ENCODE measurements at regions not wholly inside any gene's neighbourhood (a gene's known extent, or its start where the extent isn't known, plus 50 kb on each side); places are given as distances from the start of the nearest gene placed in this dataset.

GRCh38 chr4:73929278-73929677 is 52.5 kb downstream of the PF4 start:
- Histone ChIP-seq H3K4me3 (no peak overlapping the region), H3K9me3 (no peaks in the 10 kb centered on the region), H3K27ac (no peak overlapping the region), H3K36me3 (no peaks in the 10 kb centered on the region), H3K27me3 (replicated peaks; ENCODE audit: insufficient read depth) (no peaks in the 10 kb centered on the region), H3K4me1 (ENCODE audit: control insufficient read depth in 1 of 2, low read depth in 2 of 2) (no peaks in the 10 kb centered on the region)
- TF ChIP-seq, protein P1, sequence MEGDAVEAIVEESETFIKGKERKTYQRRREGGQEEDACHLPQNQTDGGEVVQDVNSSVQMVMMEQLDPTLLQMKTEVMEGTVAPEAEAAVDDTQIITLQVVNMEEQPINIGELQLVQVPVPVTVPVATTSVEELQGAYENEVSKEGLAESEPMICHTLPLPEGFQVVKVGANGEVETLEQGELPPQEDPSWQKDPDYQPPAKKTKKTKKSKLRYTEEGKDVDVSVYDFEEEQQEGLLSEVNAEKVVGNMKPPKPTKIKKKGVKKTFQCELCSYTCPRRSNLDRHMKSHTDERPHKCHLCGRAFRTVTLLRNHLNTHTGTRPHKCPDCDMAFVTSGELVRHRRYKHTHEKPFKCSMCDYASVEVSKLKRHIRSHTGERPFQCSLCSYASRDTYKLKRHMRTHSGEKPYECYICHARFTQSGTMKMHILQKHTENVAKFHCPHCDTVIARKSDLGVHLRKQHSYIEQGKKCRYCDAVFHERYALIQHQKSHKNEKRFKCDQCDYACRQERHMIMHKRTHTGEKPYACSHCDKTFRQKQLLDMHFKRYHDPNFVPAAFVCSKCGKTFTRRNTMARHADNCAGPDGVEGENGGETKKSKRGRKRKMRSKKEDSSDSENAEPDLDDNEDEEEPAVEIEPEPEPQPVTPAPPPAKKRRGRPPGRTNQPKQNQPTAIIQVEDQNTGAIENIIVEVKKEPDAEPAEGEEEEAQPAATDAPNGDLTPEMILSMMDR (IDR thresholded peaks at IDR 0.05): no peak
- ATAC-seq (ENCODE audit: insufficient number of reproducible peaks, low FRiP score, low read depth): no peak
- no peak for DNase-seq (ENCODE audit: low spot score)

GRCh38 chr4:73923631-73923937 is 54.4 kb downstream of the CXCL1 start:
- Histone ChIP-seq H3K4me3 (no peak overlapping the region), H3K36me3 (no peaks in the 10 kb centered on the region), H3K9me3 (no peaks in the 10 kb centered on the region), H3K27me3 (replicated peaks; ENCODE audit: insufficient read depth) (no peaks in the 10 kb centered on the region), H3K27ac (no peak overlapping the region), H3K4me1 (ENCODE audit: control insufficient read depth in 1 of 2, low read depth in 2 of 2) (no peaks in the 10 kb centered on the region)
- TF ChIP-seq, protein P1 (IDR thresholded peaks at IDR 0.05): no peak
- ATAC-seq (ENCODE audit: insufficient number of reproducible peaks, low FRiP score, low read depth): no peak
- DNase-seq (ENCODE audit: low spot score): no peak

- Histone ChIP-seq H3K4me3 (no peak overlapping the region), H3K27me3 (replicated peaks; ENCODE audit: insufficient read depth) (no peaks in the 10 kb centered on the region), H3K4me1 (ENCODE audit: control insufficient read depth in 1 of 2, low read depth in 2 of 2) (no peaks in the 10 kb centered on the region), H3K27ac (no peak overlapping the region), H3K9me3 (no peaks in the 10 kb centered on the region), H3K36me3 (no peaks in the 10 kb centered on the region)
- DNase-seq (ENCODE audit: low spot score) (no peak), ATAC-seq (ENCODE audit: insufficient number of reproducible peaks, low FRiP score, low read depth) (no peak)
- TF ChIP-seq, protein P1 (IDR thresholded peaks at IDR 0.05): peak; percentile 23
Observed at GRCh38 chr4:73922766-73923630, 53.8 kb downstream of the CXCL1 start.

DNA sequence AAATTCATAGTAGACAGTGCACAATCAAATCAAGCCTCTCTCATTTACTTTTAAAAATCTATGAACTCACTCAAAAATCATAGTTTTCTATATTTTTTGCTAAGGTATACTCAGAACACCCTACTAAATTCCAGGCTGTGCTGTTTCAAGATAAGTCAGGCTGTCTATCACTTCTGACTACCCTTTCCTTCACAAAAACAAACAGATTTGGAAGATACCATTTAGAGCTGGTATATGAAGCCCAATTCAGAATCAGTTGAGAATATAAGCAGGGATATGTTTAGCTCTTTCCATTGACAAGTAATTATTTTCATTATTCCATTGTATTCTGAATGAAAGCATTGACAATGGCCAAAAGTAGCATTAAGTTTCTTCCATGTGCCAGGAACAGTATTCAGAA is 53.1 kb downstream of the CXCL1 start:
- TF ChIP-seq, protein P1 (IDR thresholded peaks at IDR 0.05): no peak
- Histone ChIP-seq H3K9me3 (no peaks in the 10 kb centered on the region), H3K27ac (no peak overlapping the region), H3K27me3 (replicated peaks; ENCODE audit: insufficient read depth) (no peaks in the 10 kb centered on the region), H3K4me3 (no peak overlapping the region), H3K4me1 (ENCODE audit: control insufficient read depth in 1 of 2, low read depth in 2 of 2) (no peaks in the 10 kb centered on the region), H3K36me3 (no peaks in the 10 kb centered on the region)
- ATAC-seq (ENCODE audit: insufficient number of reproducible peaks, low FRiP score, low read depth) (no peak), DNase-seq (ENCODE audit: low spot score) (no peak)
